ENCODE measurements at regions not wholly inside any gene's neighbourhood (a gene's known extent, or its start where the extent isn't known, plus 50 kb on each side); places are given as distances from the start of the nearest gene placed in this dataset.

DNA sequence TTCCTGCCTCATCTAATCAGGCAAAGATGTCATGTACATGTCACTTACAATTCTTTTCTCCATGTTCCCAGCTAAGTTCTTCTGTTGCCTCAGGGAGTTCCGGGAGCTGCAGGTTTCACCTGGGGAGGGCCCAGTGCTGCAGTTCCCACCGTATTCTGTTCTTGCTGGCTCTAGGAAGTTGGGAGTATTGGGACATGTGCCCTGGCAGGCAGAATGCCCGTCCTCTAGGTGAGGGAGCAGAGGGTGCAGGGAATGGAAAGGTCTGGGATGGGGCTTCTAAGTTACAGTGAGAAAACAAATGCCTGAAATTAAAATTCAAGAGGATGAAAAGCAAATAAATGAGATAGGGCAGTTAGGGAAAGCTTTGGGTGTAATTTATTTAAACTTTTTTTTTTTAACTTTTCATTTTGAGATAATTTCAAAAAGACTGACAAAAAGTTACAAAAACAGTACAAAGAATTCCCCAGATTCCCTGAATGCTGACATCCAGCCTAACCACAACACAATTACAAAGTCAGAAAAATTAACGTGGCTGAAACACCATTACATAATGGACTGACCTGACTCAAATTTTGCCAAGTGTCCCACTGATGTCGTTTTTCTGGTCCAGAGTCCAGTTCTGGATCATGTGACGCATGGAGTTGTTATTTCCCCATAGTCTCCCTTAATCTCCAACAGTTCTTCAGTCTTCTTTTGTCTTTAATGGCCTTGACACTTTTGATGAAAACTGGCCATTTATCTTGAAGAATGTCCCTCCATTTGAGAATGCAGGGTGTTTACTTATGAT lies 187.2 kb upstream of the MYL2 start:
- TF ChIP-seq, protein P1, sequence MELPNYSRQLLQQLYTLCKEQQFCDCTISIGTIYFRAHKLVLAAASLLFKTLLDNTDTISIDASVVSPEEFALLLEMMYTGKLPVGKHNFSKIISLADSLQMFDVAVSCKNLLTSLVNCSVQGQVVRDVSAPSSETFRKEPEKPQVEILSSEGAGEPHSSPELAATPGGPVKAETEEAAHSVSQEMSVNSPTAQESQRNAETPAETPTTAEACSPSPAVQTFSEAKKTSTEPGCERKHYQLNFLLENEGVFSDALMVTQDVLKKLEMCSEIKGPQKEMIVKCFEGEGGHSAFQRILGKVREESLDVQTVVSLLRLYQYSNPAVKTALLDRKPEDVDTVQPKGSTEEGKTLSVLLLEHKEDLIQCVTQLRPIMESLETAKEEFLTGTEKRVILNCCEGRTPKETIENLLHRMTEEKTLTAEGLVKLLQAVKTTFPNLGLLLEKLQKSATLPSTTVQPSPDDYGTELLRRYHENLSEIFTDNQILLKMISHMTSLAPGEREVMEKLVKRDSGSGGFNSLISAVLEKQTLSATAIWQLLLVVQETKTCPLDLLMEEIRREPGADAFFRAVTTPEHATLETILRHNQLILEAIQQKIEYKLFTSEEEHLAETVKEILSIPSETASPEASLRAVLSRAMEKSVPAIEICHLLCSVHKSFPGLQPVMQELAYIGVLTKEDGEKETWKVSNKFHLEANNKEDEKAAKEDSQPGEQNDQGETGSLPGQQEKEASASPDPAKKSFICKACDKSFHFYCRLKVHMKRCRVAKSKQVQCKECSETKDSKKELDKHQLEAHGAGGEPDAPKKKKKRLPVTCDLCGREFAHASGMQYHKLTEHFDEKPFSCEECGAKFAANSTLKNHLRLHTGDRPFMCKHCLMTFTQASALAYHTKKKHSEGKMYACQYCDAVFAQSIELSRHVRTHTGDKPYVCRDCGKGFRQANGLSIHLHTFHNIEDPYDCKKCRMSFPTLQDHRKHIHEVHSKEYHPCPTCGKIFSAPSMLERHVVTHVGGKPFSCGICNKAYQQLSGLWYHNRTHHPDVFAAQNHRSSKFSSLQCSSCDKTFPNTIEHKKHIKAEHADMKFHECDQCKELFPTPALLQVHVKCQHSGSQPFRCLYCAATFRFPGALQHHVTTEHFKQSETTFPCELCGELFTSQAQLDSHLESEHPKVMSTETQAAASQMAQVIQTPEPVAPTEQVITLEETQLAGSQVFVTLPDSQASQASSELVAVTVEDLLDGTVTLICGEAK (IDR thresholded peaks at IDR 0.05; ENCODE audit: borderline replicate concordance): no peak
- TF ChIP-seq, protein P2, sequence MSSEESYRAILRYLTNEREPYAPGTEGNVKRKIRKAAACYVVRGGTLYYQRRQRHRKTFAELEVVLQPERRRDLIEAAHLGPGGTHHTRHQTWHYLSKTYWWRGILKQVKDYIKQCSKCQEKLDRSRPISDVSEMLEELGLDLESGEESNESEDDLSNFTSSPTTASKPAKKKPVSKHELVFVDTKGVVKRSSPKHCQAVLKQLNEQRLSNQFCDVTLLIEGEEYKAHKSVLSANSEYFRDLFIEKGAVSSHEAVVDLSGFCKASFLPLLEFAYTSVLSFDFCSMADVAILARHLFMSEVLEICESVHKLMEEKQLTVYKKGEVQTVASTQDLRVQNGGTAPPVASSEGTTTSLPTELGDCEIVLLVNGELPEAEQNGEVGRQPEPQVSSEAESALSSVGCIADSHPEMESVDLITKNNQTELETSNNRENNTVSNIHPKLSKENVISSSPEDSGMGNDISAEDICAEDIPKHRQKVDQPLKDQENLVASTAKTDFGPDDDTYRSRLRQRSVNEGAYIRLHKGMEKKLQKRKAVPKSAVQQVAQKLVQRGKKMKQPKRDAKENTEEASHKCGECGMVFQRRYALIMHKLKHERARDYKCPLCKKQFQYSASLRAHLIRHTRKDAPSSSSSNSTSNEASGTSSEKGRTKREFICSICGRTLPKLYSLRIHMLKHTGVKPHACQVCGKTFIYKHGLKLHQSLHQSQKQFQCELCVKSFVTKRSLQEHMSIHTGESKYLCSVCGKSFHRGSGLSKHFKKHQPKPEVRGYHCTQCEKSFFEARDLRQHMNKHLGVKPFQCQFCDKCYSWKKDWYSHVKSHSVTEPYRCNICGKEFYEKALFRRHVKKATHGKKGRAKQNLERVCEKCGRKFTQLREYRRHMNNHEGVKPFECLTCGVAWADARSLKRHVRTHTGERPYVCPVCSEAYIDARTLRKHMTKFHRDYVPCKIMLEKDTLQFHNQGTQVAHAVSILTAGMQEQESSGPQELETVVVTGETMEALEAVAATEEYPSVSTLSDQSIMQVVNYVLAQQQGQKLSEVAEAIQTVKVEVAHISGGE (CRISPR knock-in tag; IDR thresholded peaks at IDR 0.05): no peak
- TF ChIP-seq MYC (IDR thresholded peaks at IDR 0.05; ENCODE audit: insufficient read depth, insufficient read length, insufficient replicate concordance, low read length, severe bottlenecking) (no peak), CEBPB (IDR thresholded peaks at IDR 0.05; ENCODE audit: borderline replicate concordance in 1 of 2, low read depth in 2 of 2, low read length in 2 of 2) (no peak), RAD51 (IDR thresholded peaks at IDR 0.05) (no peak), RBBP5 (conservative IDR thresholded peaks at IDR 0.05) (no peak)
- TF ChIP-seq, protein P3, sequence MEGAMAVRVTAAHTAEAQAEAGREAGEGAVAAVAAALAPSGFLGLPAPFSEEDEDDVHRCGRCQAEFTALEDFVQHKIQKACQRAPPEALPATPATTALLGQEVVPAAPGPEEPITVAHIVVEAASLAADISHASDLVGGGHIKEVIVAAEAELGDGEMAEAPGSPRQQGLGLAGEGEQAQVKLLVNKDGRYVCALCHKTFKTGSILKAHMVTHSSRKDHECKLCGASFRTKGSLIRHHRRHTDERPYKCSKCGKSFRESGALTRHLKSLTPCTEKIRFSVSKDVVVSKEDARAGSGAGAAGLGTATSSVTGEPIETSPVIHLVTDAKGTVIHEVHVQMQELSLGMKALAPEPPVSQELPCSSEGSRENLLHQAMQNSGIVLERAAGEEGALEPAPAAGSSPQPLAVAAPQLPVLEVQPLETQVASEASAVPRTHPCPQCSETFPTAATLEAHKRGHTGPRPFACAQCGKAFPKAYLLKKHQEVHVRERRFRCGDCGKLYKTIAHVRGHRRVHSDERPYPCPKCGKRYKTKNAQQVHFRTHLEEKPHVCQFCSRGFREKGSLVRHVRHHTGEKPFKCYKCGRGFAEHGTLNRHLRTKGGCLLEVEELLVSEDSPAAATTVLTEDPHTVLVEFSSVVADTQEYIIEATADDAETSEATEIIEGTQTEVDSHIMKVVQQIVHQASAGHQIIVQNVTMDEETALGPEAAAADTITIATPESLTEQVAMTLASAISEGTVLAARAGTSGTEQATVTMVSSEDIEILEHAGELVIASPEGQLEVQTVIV (IDR thresholded peaks at IDR 0.05; ENCODE audit: borderline replicate concordance, partially characterized antibody): no peak
- no peak overlapping the region for H3K27ac ChIP-seq (ENCODE audit: control insufficient read depth, insufficient read depth)
- 0% methylated on average over 6 of the region's 6 CpGs for WGBS (ENCODE audit: insufficient coverage, insufficient replicate concordance, low lambda C conversion rate, missing lambda C conversion rate)
- no peaks in the 10 kb centered on the region for H3K9me3 ChIP-seq (replicated peaks; ENCODE audit: control insufficient read depth, insufficient read depth, low read length)
- H3K36me3 ChIP-seq (ENCODE audit: control insufficient read depth in 2 of 2, insufficient read depth in 2 of 2, low read length in 1 of 2): no peaks in the 10 kb centered on the region
- no peaks in the 10 kb centered on the region for H3K79me2 ChIP-seq (ENCODE audit: control insufficient read depth, insufficient read depth, low read length)
- H3K4me2 ChIP-seq (ENCODE audit: control insufficient read depth, insufficient read depth): no peak overlapping the region
- RAD21 ChIA-PET (ENCODE audit: unreplicated experiment): no interaction called here
- no peaks in the 10 kb centered on the region; a peak in 2 of 4 replicates for H3K27me3 ChIP-seq (replicated peaks in 1 of 2; ENCODE audit: control insufficient read depth in 2 of 2, insufficient read depth in 2 of 2, low read length in 1 of 2)
- BruUV-seq (replicated peaks): no TSS peak
- no peak overlapping the region for H2AFZ ChIP-seq (ENCODE audit: control insufficient read depth, low read depth, low read length)
- no peak overlapping the region for H3K9ac ChIP-seq (ENCODE audit: control insufficient read depth, insufficient read depth, low read length)
- CTCF ChIA-PET: no interaction called here
- no peak for FAIRE-seq
- H3K4me1 ChIP-seq (ENCODE audit: control insufficient read depth, insufficient read depth, low read length): no peaks in the 10 kb centered on the region
- ATAC-seq: no peak
- intact Hi-C loops (cut with micrococcal nuclease; ENCODE audit: unreplicated experiment) (no loop called here), in situ Hi-C loops (cut with MboI) (no loop called here)
- SMC1A ChIA-PET (ENCODE audit: uncharacterized antibody, unreplicated experiment): no interaction called here
- no peak for DNase-seq (ENCODE audit: low read depth, low spot score)
- no peaks in the 10 kb centered on the region for H4K20me1 ChIP-seq (ENCODE audit: control insufficient read depth, insufficient read depth)
- no peak overlapping the region for H3K4me3 ChIP-seq
- POLR2A ChIA-PET: no interaction called here
